SK-N-SH treated with all-trans-retinoic acid at 6 μM for 48 hours (cell line): ENCODE measurements at regions not wholly inside any gene's neighbourhood (a gene's known extent, or its start where the extent isn't known, plus 50 kb on each side); places are given as distances from the start of the nearest gene placed in this dataset.

ENCODE experiments used
- BACH2 ChIP-seq: fragments of 250-450 bp; sonication (Bioruptor Pico); IDR thresholded peaks from 2 replicates; pipeline ENCODE4 v1.9.0; 2021; ENCODE audit warnings: mild to moderate bottlenecking, borderline replicate concordance
- ZNF565 ChIP-seq: fragments of 450-650 bp; formaldehyde crosslinking; conservative IDR thresholded peaks from 2 replicates; pipeline ENCODE4 v1.5.0; 2020; ENCODE audit warnings: low read depth, mild to moderate bottlenecking, moderate library complexity
- TF ChIP-seq, protein P1 (sequence below): fragments of 250-450 bp; sonication (Bioruptor Pico); IDR thresholded peaks from 2 replicates; pipeline ENCODE4 v1.5.0; 2020; ENCODE audit warnings: mild to moderate bottlenecking, moderate library complexity
- TF ChIP-seq, protein P2 (sequence below): fragments of 250-450 bp; sonication (Bioruptor Pico); IDR thresholded peaks from 2 replicates; pipeline ENCODE4 v1.8.0; 2021; ENCODE audit warnings: low read depth, mild to moderate bottlenecking, moderate library complexity, borderline replicate concordance
- TF ChIP-seq, protein P3 (sequence below): fragments of 250-450 bp; sonication (Bioruptor Pico); IDR thresholded peaks from 2 replicates; pipeline ENCODE4 v1.5.1; 2020; ENCODE audit warnings: low read depth, mild to moderate bottlenecking, moderate library complexity

DNA sequence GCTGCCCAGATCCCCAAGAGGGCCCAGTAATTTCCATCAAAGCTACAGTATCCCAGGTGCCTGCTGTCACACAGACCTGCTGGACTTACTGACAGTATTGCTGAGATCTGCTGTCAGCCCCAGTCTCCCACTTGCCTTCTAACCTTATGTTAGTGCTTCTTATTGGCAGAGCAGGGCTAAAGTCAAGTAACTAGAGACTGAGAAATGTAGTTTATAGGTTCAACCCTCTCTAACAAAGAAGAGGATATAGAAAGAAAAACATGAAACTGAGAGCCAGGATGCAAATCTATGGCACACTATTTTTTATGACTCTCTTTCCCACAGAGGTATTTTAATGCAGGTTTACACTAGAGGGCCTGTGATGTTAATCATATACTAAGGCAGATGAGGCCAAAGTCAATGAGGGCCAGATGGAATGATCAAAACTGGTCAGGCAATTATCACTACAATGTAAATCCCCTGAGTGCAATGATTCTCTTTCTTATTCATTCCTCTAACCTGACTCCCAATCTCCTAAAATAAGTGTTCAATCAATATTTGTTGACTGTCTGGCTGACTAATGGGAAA is 781.9 kb downstream of the VRK1 start:
- TF ChIP-seq, protein P1, sequence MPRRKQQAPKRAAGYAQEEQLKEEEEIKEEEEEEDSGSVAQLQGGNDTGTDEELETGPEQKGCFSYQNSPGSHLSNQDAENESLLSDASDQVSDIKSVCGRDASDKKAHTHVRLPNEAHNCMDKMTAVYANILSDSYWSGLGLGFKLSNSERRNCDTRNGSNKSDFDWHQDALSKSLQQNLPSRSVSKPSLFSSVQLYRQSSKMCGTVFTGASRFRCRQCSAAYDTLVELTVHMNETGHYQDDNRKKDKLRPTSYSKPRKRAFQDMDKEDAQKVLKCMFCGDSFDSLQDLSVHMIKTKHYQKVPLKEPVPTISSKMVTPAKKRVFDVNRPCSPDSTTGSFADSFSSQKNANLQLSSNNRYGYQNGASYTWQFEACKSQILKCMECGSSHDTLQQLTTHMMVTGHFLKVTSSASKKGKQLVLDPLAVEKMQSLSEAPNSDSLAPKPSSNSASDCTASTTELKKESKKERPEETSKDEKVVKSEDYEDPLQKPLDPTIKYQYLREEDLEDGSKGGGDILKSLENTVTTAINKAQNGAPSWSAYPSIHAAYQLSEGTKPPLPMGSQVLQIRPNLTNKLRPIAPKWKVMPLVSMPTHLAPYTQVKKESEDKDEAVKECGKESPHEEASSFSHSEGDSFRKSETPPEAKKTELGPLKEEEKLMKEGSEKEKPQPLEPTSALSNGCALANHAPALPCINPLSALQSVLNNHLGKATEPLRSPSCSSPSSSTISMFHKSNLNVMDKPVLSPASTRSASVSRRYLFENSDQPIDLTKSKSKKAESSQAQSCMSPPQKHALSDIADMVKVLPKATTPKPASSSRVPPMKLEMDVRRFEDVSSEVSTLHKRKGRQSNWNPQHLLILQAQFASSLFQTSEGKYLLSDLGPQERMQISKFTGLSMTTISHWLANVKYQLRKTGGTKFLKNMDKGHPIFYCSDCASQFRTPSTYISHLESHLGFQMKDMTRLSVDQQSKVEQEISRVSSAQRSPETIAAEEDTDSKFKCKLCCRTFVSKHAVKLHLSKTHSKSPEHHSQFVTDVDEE (CRISPR knock-in tag) = no peak
- TF ChIP-seq, protein P2, sequence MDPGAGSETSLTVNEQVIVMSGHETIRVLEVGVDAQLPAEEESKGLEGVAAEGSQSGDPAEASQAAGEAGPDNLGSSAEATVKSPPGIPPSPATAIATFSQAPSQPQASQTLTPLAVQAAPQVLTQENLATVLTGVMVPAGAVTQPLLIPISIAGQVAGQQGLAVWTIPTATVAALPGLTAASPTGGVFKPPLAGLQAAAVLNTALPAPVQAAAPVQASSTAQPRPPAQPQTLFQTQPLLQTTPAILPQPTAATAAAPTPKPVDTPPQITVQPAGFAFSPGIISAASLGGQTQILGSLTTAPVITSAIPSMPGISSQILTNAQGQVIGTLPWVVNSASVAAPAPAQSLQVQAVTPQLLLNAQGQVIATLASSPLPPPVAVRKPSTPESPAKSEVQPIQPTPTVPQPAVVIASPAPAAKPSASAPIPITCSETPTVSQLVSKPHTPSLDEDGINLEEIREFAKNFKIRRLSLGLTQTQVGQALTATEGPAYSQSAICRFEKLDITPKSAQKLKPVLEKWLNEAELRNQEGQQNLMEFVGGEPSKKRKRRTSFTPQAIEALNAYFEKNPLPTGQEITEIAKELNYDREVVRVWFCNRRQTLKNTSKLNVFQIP (CRISPR knock-in tag) = no peak
- TF ChIP-seq BACH2 (CRISPR knock-in tag) = no peak
- TF ChIP-seq ZNF565 (CRISPR knock-in tag) = no peak
- TF ChIP-seq, protein P3, sequence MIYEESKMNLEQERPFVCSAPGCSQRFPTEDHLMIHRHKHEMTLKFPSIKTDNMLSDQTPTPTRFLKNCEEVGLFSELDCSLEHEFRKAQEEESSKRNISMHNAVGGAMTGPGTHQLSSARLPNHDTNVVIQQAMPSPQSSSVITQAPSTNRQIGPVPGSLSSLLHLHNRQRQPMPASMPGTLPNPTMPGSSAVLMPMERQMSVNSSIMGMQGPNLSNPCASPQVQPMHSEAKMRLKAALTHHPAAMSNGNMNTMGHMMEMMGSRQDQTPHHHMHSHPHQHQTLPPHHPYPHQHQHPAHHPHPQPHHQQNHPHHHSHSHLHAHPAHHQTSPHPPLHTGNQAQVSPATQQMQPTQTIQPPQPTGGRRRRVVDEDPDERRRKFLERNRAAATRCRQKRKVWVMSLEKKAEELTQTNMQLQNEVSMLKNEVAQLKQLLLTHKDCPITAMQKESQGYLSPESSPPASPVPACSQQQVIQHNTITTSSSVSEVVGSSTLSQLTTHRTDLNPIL = no peak
